Keratinocyte (primary cell): ENCODE measurements at regions not wholly inside any gene's neighbourhood (a gene's known extent, or its start where the extent isn't known, plus 50 kb on each side); places are given as distances from the start of the nearest gene placed in this dataset.

Experiments
- DNase-seq: peaks from one replicate; pipeline ENCODE4 v3.0.0-alpha.2; 2011; ENCODE audit warnings: low read depth, missing footprints, low spot score
- FAIRE-seq: peaks from 2 replicates; lab custom pipeline; 2011; peaks lifted over from hg19 to GRCh38; lab: Jason Lieb, UNC
- H2AFZ ChIP-seq: 2 replicates; pipeline ENCODE4 v1.6.0; 2012; ENCODE audit warnings: low read length, control low read depth, inconsistent platforms; ENCODE audit not compliant: control insufficient read depth
- H3K27ac ChIP-seq: 2 replicates; pipeline ENCODE4 v1.5.1; 2011; ENCODE audit warnings: low read length; ENCODE audit not compliant: control insufficient read depth, insufficient read depth
- H3K27me3 ChIP-seq: 3 replicates; pipeline ENCODE4 v1.6.0; 2011; ENCODE audit warnings: low read length; ENCODE audit not compliant: control insufficient read depth, insufficient read depth; ENCODE audit errors: extremely low read depth
- H3K36me3 ChIP-seq, 2 experiments: 2 replicates in 1 of 2; 3 replicates in 1 of 2; pipeline ENCODE4 v1.5.1; 2011; ENCODE audit warnings: low read length in 2 of 2, mild to moderate bottlenecking in 1 of 2; ENCODE audit not compliant: control insufficient read depth in 2 of 2, insufficient read depth in 2 of 2; ENCODE audit errors: extremely low read depth in 1 of 2
- H3K4me1 ChIP-seq: 3 replicates; pipeline ENCODE4 v1.5.1; 2011; ENCODE audit warnings: low read length; ENCODE audit not compliant: control insufficient read depth, insufficient read depth; ENCODE audit errors: extremely low read depth
- H3K4me2 ChIP-seq: 3 replicates; pipeline ENCODE4 v1.6.0; 2011; ENCODE audit warnings: low read depth, low read length; ENCODE audit not compliant: control insufficient read depth, insufficient read depth; ENCODE audit errors: extremely low read depth
- H3K4me3 ChIP-seq, 3 experiments: fragments of 200-600 bp in 1 of 3; sonication (generic) in 1 of 3; 2 replicates in 2 of 3; 3 replicates in 1 of 3; pipeline ENCODE4 v1.5.1; 2011 to 2016; ENCODE audit warnings: low read length in 3 of 3, mild to moderate bottlenecking in 3 of 3, control low read depth in 2 of 3, inconsistent platforms in 1 of 3, low read depth in 1 of 3, mixed read lengths in 1 of 3, mixed run types in 1 of 3, moderate library complexity in 1 of 3; ENCODE audit not compliant: control insufficient read depth in 2 of 3, insufficient read depth in 2 of 3; ENCODE audit errors: extremely low read depth in 1 of 3
- H3K79me2 ChIP-seq: 2 replicates; pipeline ENCODE4 v1.6.0; 2012; ENCODE audit warnings: low read length; ENCODE audit not compliant: control insufficient read depth, insufficient read depth
- H3K9ac ChIP-seq: 3 replicates; pipeline ENCODE4 v1.6.0; 2011; ENCODE audit warnings: low read length; ENCODE audit not compliant: control insufficient read depth, insufficient read depth; ENCODE audit errors: extremely low read depth
- H3K9me1 ChIP-seq: 3 replicates; pipeline ENCODE4 v1.6.0; 2011; ENCODE audit warnings: low read length; ENCODE audit not compliant: control insufficient read depth, insufficient read depth; ENCODE audit errors: extremely low read depth
- H3K9me3 ChIP-seq: 2 replicates; pipeline ENCODE4 v1.5.1; 2012; ENCODE audit warnings: low read depth, low read length; ENCODE audit not compliant: control insufficient read depth
- H4K20me1 ChIP-seq: 3 replicates; pipeline ENCODE4 v1.6.0; 2011; ENCODE audit warnings: low read length; ENCODE audit not compliant: control insufficient read depth, insufficient read depth; ENCODE audit errors: extremely low read depth
- CTCF ChIP-seq, 3 experiments: IDR thresholded peaks in 1 of 3; conservative IDR thresholded peaks in 1 of 3; optimal IDR thresholded peaks in 1 of 3; 2 replicates in 2 of 3; 3 replicates in 1 of 3; pipeline versions ENCODE3 to v1.5.1; 2011; ENCODE audit warnings: low read length in 3 of 3, mild to moderate bottlenecking in 3 of 3, moderate library complexity in 2 of 3, control low read depth in 1 of 3, inconsistent platforms in 1 of 3; ENCODE audit not compliant: insufficient read depth in 2 of 3; ENCODE audit errors: extremely low read depth in 1 of 3
- EZH2 ChIP-seq: IDR thresholded peaks from one replicate; pipeline ENCODE4 v1.6.1; 2012; ENCODE audit warnings: inconsistent platforms, mild to moderate bottlenecking, low read length, moderate library complexity
- dilution Hi-C: fragments of 300-500 bp; cut with MboI; formaldehyde crosslinking; loops from one replicate; pipeline ENCODE4 v1.7.0; 2020; ENCODE audit warnings: low sequenced_read_pairs; ENCODE audit not compliant: extremely low pct_ligation_motif_present

GRCh38 chr1:216924732-216925131 lies 201.5 kb upstream of the ESRRG start:
- Histone ChIP-seq H3K4me3 (no peak overlapping the region), H3K4me2 (no peak overlapping the region), H3K27ac (no peak overlapping the region), H2AFZ (no peak overlapping the region), H3K27me3 (no peaks in the 10 kb centered on the region), H3K4me1 (peaks cover 7% of the 10 kb centered on the region), H3K9me3 (no peaks in the 10 kb centered on the region), H3K79me2 (no peaks in the 10 kb centered on the region), H3K9ac (no peak overlapping the region), H3K9me1 (no peaks in the 10 kb centered on the region), H4K20me1 (no peaks in the 10 kb centered on the region), H3K36me3 (no peaks in the 10 kb centered on the region)
- DNase-seq (no peak), FAIRE-seq (no peak)
- TF ChIP-seq EZH2: no peak
- no peak for TF ChIP-seq CTCF (optimal IDR thresholded peaks at IDR 0.05 in 1 of 3, IDR thresholded peaks at IDR 0.05 in 1 of 3, conservative IDR thresholded peaks at IDR 0.05 in 1 of 3; ENCODE audit: extremely low read depth in 1 of 3, insufficient read depth in 2 of 3, low read length in 3 of 3)
- dilution Hi-C loops: no loop called here

GRCh38 chr1:216923601-216924000 lies 200.4 kb upstream of the ESRRG start:
- dilution Hi-C loops: no loop called here
- H3K79me2 ChIP-seq: no peaks in the 10 kb centered on the region
- no peaks in the 10 kb centered on the region for H3K9me3 ChIP-seq
- no peak overlapping the region for H3K27ac ChIP-seq
- H4K20me1 ChIP-seq: no peaks in the 10 kb centered on the region
- no peak for FAIRE-seq
- no peaks in the 10 kb centered on the region for H3K27me3 ChIP-seq
- H3K4me1 ChIP-seq: no peaks in the 10 kb centered on the region
- TF ChIP-seq CTCF (optimal IDR thresholded peaks at IDR 0.05 in 1 of 3, IDR thresholded peaks at IDR 0.05 in 1 of 3, conservative IDR thresholded peaks at IDR 0.05 in 1 of 3; ENCODE audit: extremely low read depth in 1 of 3, insufficient read depth in 2 of 3, low read length in 3 of 3): no peak
- no peak for TF ChIP-seq EZH2
- no peaks in the 10 kb centered on the region for H3K9me1 ChIP-seq
- H3K9ac ChIP-seq: no peak overlapping the region
- no peaks in the 10 kb centered on the region for H3K36me3 ChIP-seq
- no peak overlapping the region for H3K4me2 ChIP-seq
- no peak for DNase-seq
- no peak overlapping the region for H3K4me3 ChIP-seq
- H2AFZ ChIP-seq: no peak overlapping the region
